K562 (cell line): ENCODE measurements at regions not wholly inside any gene's neighbourhood (a gene's known extent, or its start where the extent isn't known, plus 50 kb on each side); places are given as distances from the start of the nearest gene placed in this dataset.
"Not testable (repeated sequence)": the region's sequence is repeated elsewhere in the genome, so short reads cannot be mapped to it uniquely, and the experiment has no call there.

Source experiments
- ATAC-seq: fragments of 200-7000 bp; cut with Tn5 transposase; 3 replicates; pipeline ENCODE4 v1.9.1; 2020; ENCODE audit warnings: moderate library complexity
- BruUV-seq: library from RNA; stranded (reverse); fragments of 400-500 nt; replicated peaks from 2 replicates; lab custom pipeline; 2021; lab: Mats Ljungman, UMichigan
- CTCF ChIA-PET: fragments of 300-600 bp; formaldehyde crosslinking; extraction: SDS; loops from one replicate; lab custom pipeline; 2021; ENCODE audit warnings: low intra/inter-chr PET ratio; lab: Yijun Ruan, JAX
- POLR2A ChIA-PET: fragments of 300-600, 350-650 bp; sonication (Branson Sonifier 250); formaldehyde crosslinking; extraction: SDS; loops from one replicate; lab custom pipeline; 2021; ENCODE audit warnings: antibody characterized with exemption, inconsistent platforms; lab: Yijun Ruan, JAX
- DNase-seq, 4 experiments: peaks; one replicate each; pipeline versions ENCODE4 v3.0.0 to v3.0.0-alpha.2; 2011 to 2018; ENCODE audit warnings: low spot score in 3 of 4, mixed read lengths in 3 of 4; ENCODE audit errors: extremely low read depth in 1 of 4
- FAIRE-seq: peaks from 2 replicates; lab custom pipeline; 2011; peaks lifted over from hg19 to GRCh38; lab: Jason Lieb, UNC
- H2AFZ ChIP-seq: 2 replicates; pipeline ENCODE4 v1.6.0; 2011; ENCODE audit warnings: low read depth, low read length, control low read depth, inconsistent platforms
- H3K27ac ChIP-seq: fragments of 200-600 bp; 3 replicates; pipeline ENCODE4 v1.8.0; 2011; ENCODE audit warnings: low read depth, mild to moderate bottlenecking, control low read depth, inconsistent platforms, low read length, moderate library complexity, mixed read lengths; ENCODE audit errors: extremely low read depth
- H3K27me3 ChIP-seq, 2 experiments: fragments of 300-600 bp in 1 of 2; 2 replicates in 1 of 2; 3 replicates in 1 of 2; pipeline versions ENCODE4 v1.6.0 to v1.8.0; 2011; ENCODE audit warnings: inconsistent platforms in 2 of 2, low read length in 2 of 2, mild to moderate bottlenecking in 1 of 2, mixed read lengths in 1 of 2, moderate library complexity in 1 of 2; ENCODE audit not compliant: control insufficient read depth in 2 of 2, insufficient read depth in 2 of 2
- H3K36me3 ChIP-seq: fragments of 300-600 bp; 3 replicates; pipeline ENCODE4 v1.8.0; 2011; ENCODE audit warnings: mild to moderate bottlenecking, low read length, inconsistent platforms; ENCODE audit not compliant: control insufficient read depth, insufficient read depth
- H3K4me1 ChIP-seq, 2 experiments: fragments of 200-600 bp in 1 of 2; replicated peaks in 1 of 2; 2 replicates in 1 of 2; 3 replicates in 1 of 2; pipeline versions ENCODE4 v1.5.1 to v1.8.0; 2011; ENCODE audit warnings: inconsistent platforms in 2 of 2, low read length in 2 of 2, mild to moderate bottlenecking in 1 of 2, mixed read lengths in 1 of 2, moderate library complexity in 1 of 2; ENCODE audit not compliant: control insufficient read depth in 2 of 2, insufficient read depth in 2 of 2
- H3K4me2 ChIP-seq: 2 replicates; pipeline ENCODE4 v1.6.1; 2011; ENCODE audit warnings: low read length, control low read depth, inconsistent platforms, mixed read lengths; ENCODE audit not compliant: insufficient read depth
- H3K4me3 ChIP-seq: fragments of 200-600 bp; sonication (generic), shearing (Covaris generic); 2 replicates; pipeline ENCODE4 v1.5.1; 2016; ENCODE audit warnings: control low read depth, inconsistent platforms
- H3K79me2 ChIP-seq: fragments of 200-600 bp; 3 replicates; pipeline ENCODE4 v1.8.0; 2011; ENCODE audit warnings: low read length, inconsistent platforms; ENCODE audit not compliant: control insufficient read depth, insufficient read depth
- H3K9ac ChIP-seq, 2 experiments: 2 replicates each; pipeline versions ENCODE4 v1.6.0 to v1.6.1; 2011; ENCODE audit warnings: low read depth in 2 of 2, low read length in 2 of 2, control low read depth in 1 of 2, inconsistent platforms in 1 of 2, mild to moderate bottlenecking in 1 of 2, mixed read lengths in 1 of 2; ENCODE audit not compliant: insufficient read depth in 1 of 2
- H3K9me1 ChIP-seq: one replicate; pipeline ENCODE4 v1.6.0; 2011; ENCODE audit warnings: inconsistent platforms, mild to moderate bottlenecking, low read length, moderate library complexity; ENCODE audit not compliant: control insufficient read depth, insufficient read depth
- H3K9me3 ChIP-seq: replicated peaks from 2 replicates; pipeline ENCODE4 v1.5.1; 2011; ENCODE audit warnings: low read depth, low read length, inconsistent platforms; ENCODE audit not compliant: control insufficient read depth, insufficient read depth
- H4K20me1 ChIP-seq: replicated peaks from 2 replicates; pipeline ENCODE4 v1.6.1; 2011; ENCODE audit warnings: low read length, inconsistent platforms, mixed read lengths; ENCODE audit not compliant: control insufficient read depth, insufficient read depth
- BRF1 ChIP-seq: IDR thresholded peaks from 3 replicates; pipeline ENCODE4 v1.6.1; 2011; ENCODE audit warnings: borderline replicate concordance, mild to moderate bottlenecking; ENCODE audit not compliant: insufficient read length; ENCODE audit errors: extremely low read depth
- HDAC8 ChIP-seq: fragments of 450-650 bp; IDR thresholded peaks from 2 replicates; pipeline ENCODE4 v1.6.1; 2016; ENCODE audit warnings: mild to moderate bottlenecking, missing genetic modification characterization, moderate library complexity, missing compliant biosample characterization
- SNRNP70 ChIP-seq: fragments of 200-400 bp; formaldehyde crosslinking; optimal IDR thresholded peaks from 2 replicates; pipeline ENCODE3; 2017; ENCODE audit warnings: low read depth, low read length
- WGBS: fragments of 100-300 bp; shearing (Covaris generic); methylation state at CpG from one replicate; pipeline ENCODE4 v1.1.6; 2016; ENCODE audit warnings: low coverage, mixed read lengths; ENCODE audit not compliant: insufficient coverage; ENCODE audit errors: missing lambda C conversion rate; 5-methylcytosine and 5-hydroxymethylcytosine counted together
- in situ Hi-C: fragments of 300-500 bp; cut with MboI; formaldehyde crosslinking; loops from 4 replicates; pipeline ENCODE4 v1.15.0; 2018; ENCODE audit warnings: inconsistent platforms, mixed read lengths
- intact Hi-C: fragments of 100-400 bp; cut with micrococcal nuclease; formaldehyde crosslinking; loops from 2 replicates; pipeline ENCODE4 v1.14.2; 2022
- TF ChIP-seq, protein P1 (sequence below): fragments of 250-450 bp; sonication (Bioruptor Pico); IDR thresholded peaks from 2 replicates; pipeline ENCODE4 v1.4.0; 2020
- TF ChIP-seq, protein P2 (sequence below): sonication (generic); formaldehyde crosslinking; IDR thresholded peaks from 2 replicates; pipeline ENCODE4 v1.9.0; 2022; ENCODE audit warnings: mild to moderate bottlenecking, missing genetic modification reagents

DNA sequence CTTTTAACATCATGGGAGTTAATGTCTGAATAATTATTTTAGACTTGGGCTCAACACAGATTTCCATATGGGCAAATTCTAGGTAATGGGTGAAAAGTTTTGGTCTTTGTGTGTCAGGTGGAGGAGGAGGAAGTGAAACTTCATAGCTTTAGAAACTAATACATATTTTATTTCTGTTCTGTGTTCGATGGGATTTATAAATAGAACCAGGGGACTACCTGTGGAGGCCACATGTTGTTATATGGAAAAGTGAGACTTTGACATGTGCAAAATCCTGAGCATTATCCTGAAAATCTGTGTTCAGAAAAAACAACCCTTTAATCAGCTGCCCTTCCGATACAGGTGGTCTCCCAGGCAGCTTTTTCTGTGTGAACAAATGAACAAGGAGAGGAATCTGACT, 209.5 kb downstream of the SOX2 start (continued):
- TF ChIP-seq BRF1 (no peak), SNRNP70 (no peak), HDAC8 (tag) (no peak)
- TF ChIP-seq, protein P1, sequence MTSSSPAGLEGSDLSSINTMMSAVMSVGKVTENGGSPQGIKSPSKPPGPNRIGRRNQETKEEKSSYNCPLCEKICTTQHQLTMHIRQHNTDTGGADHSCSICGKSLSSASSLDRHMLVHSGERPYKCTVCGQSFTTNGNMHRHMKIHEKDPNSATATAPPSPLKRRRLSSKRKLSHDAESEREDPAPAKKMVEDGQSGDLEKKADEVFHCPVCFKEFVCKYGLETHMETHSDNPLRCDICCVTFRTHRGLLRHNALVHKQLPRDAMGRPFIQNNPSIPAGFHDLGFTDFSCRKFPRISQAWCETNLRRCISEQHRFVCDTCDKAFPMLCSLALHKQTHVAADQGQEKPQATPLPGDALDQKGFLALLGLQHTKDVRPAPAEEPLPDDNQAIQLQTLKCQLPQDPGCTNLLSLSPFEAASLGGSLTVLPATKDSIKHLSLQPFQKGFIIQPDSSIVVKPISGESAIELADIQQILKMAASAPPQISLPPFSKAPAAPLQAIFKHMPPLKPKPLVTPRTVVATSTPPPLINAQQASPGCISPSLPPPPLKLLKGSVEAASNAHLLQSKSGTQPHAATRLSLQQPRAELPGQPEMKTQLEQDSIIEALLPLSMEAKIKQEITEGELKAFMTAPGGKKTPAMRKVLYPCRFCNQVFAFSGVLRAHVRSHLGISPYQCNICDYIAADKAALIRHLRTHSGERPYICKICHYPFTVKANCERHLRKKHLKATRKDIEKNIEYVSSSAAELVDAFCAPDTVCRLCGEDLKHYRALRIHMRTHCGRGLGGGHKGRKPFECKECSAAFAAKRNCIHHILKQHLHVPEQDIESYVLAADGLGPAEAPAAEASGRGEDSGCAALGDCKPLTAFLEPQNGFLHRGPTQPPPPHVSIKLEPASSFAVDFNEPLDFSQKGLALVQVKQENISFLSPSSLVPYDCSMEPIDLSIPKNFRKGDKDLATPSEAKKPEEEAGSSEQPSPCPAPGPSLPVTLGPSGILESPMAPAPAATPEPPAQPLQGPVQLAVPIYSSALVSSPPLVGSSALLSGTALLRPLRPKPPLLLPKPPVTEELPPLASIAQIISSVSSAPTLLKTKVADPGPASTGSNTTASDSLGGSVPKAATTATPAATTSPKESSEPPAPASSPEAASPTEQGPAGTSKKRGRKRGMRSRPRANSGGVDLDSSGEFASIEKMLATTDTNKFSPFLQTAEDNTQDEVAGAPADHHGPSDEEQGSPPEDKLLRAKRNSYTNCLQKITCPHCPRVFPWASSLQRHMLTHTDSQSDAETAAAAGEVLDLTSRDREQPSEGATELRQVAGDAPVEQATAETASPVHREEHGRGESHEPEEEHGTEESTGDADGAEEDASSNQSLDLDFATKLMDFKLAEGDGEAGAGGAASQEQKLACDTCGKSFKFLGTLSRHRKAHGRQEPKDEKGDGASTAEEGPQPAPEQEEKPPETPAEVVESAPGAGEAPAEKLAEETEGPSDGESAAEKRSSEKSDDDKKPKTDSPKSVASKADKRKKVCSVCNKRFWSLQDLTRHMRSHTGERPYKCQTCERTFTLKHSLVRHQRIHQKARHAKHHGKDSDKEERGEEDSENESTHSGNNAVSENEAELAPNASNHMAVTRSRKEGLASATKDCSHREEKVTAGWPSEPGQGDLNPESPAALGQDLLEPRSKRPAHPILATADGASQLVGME (CRISPR knock-in tag): no peak
- TF ChIP-seq, protein P2, sequence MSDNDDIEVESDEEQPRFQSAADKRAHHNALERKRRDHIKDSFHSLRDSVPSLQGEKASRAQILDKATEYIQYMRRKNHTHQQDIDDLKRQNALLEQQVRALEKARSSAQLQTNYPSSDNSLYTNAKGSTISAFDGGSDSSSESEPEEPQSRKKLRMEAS (CRISPR knock-in tag): no peak

DNA sequence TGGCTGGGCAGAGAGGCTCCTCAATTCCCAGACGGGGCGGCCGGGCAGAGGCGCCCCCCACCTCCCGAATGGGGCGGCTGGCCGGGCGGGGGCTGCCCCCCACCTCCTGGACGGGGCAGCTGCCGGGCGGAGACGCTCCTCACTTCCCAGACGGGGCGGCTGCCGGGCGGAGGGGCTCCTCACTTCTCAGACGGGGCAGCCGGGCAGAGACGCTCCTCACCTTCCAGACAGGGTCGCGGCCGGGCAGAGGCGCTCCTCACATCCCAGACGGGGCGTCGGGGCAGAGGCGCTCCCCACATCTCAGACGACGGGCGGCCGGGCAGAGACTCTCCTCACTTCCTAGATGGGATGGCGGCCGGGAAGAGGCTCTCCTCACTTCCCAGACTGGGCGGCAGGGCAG, 214.1 kb downstream of the SOX2 start:
- intact Hi-C loops, FAIRE-seq: not testable (repeated sequence)

More for the DNA sequence above, 214.1 kb downstream of the SOX2 start:
- H2AFZ ChIP-seq, H3K4me2 ChIP-seq, DNase-seq, ATAC-seq, in situ Hi-C loops, H3K36me3 ChIP-seq, POLR2A ChIA-PET, CTCF ChIA-PET, BruUV-seq, H3K27ac ChIP-seq, H3K9me3 ChIP-seq, H4K20me1 ChIP-seq, H3K9me1 ChIP-seq, H3K9ac ChIP-seq, H3K4me1 ChIP-seq, H3K4me3 ChIP-seq, H3K27me3 ChIP-seq, H3K79me2 ChIP-seq: not testable (repeated sequence)
- WGBS: 3% methylated on average over 11 of the region's 34 CpGs
